Fibroblast of pulmonary artery (primary cell): ENCODE measurements at regions not wholly inside any gene's neighbourhood (a gene's known extent, or its start where the extent isn't known, plus 50 kb on each side); places are given as distances from the start of the nearest gene placed in this dataset.
"Not testable (repeated sequence)": the region's sequence is repeated elsewhere in the genome, so short reads cannot be mapped to it uniquely, and the experiment has no call there.

Source experiments
- DNase-seq: peaks from one replicate; pipeline ENCODE4 v3.0.0-alpha.2; 2010; ENCODE audit warnings: low read depth
- H3K4me3 ChIP-seq: replicated peaks from 2 replicates; pipeline ENCODE4 v1.5.1; 2011; ENCODE audit warnings: low read depth, mild to moderate bottlenecking, control low read depth, low read length, moderate library complexity
- CTCF ChIP-seq: IDR thresholded peaks from 2 replicates; pipeline ENCODE4 v1.5.1; 2011; ENCODE audit warnings: mild to moderate bottlenecking, control low read depth, low read length, inconsistent platforms; ENCODE audit errors: missing control alignments

- no peak overlapping the region for H3K4me3 ChIP-seq
- DNase-seq = no peak
- no peak for TF ChIP-seq CTCF
Observed at GRCh38 chr5:25444697-25445096, 799.9 kb upstream of the CDH10 start.

- no peak for TF ChIP-seq CTCF
- no peak overlapping the region for H3K4me3 ChIP-seq
- DNase-seq = no peak
Observed at GRCh38 chr5:25441810-25442209, 797.0 kb upstream of the CDH10 start.

- TF ChIP-seq CTCF = no peak
- DNase-seq = no peak
- no peak overlapping the region for H3K4me3 ChIP-seq
Observed at GRCh38 chr5:25439025-25439424, 794.2 kb upstream of the CDH10 start.

- DNase-seq, H3K4me3 ChIP-seq: not testable (repeated sequence)
Observed at GRCh38 chr5:25438375-25438774, 793.6 kb upstream of the CDH10 start.

GRCh38 chr5:25436452-25436851, 791.7 kb upstream of the CDH10 start:
- TF ChIP-seq CTCF = no peak
- H3K4me3 ChIP-seq = no peak overlapping the region

GRCh38 chr5:25435882-25436281, 791.1 kb upstream of the CDH10 start:
- no peak for TF ChIP-seq CTCF
- DNase-seq = no peak
- no peak overlapping the region for H3K4me3 ChIP-seq

More at GRCh38 chr5:25436452-25436851, 791.7 kb upstream of the CDH10 start:
- DNase-seq = no peak

- DNase-seq = no peak
- H3K4me3 ChIP-seq = no peak overlapping the region
- TF ChIP-seq CTCF = no peak
Observed at GRCh38 chr5:25427240-25427639, 782.5 kb upstream of the CDH10 start.

GRCh38 chr5:25423271-25423670, 778.5 kb upstream of the CDH10 start:
- no peak overlapping the region for H3K4me3 ChIP-seq
- DNase-seq = no peak
- no peak for TF ChIP-seq CTCF
